HuH-7.5 (cell line): ENCODE measurements at regions not wholly inside any gene's neighbourhood (a gene's known extent, or its start where the extent isn't known, plus 50 kb on each side); places are given as distances from the start of the nearest gene placed in this dataset.

ENCODE experiments used
- DNase-seq: peaks from one replicate; pipeline ENCODE4 v3.0.0; 2011; ENCODE audit warnings: low spot score

- no peak for DNase-seq
Observed at GRCh38 chr18:24831871-24832665, 371.6 kb downstream of the HRH4 start.

- no peak for DNase-seq
Observed at GRCh38 chr18:24835751-24836150, 375.3 kb downstream of the HRH4 start.

GRCh38 chr18:24837066-24837465 is 376.6 kb downstream of the HRH4 start:
- no peak for DNase-seq

- DNase-seq, result no peak
Observed at GRCh38 chr18:24840051-24840450, 379.6 kb downstream of the HRH4 start.

- no peak for DNase-seq
Observed at GRCh38 chr18:24840640-24841039, 380.2 kb downstream of the HRH4 start.

GRCh38 chr18:24841536-24841935 is 381.1 kb downstream of the HRH4 start:
- DNase-seq, result no peak

- DNase-seq, result no peak
Observed at GRCh38 chr18:24843123-24843522, 382.7 kb downstream of the HRH4 start.

GRCh38 chr18:24846138-24846537 is 385.7 kb downstream of the HRH4 start:
- DNase-seq, result no peak

GRCh38 chr18:24850532-24850931 is 390.1 kb downstream of the HRH4 start:
- no peak for DNase-seq

- DNase-seq, result no peak
Observed at GRCh38 chr18:24853076-24853475, 392.6 kb downstream of the HRH4 start.

- DNase-seq, result no peak
Observed at GRCh38 chr18:24860978-24861680, 400.7 kb downstream of the HRH4 start.

GRCh38 chr18:24862201-24862816 is 401.9 kb downstream of the HRH4 start:
- no peak for DNase-seq

GRCh38 chr18:24868311-24868710 is 407.9 kb downstream of the HRH4 start:
- no peak for DNase-seq

GRCh38 chr18:24868760-24869237 is 408.4 kb downstream of the HRH4 start:
- no peak for DNase-seq

GRCh38 chr18:24869285-24869684 is 408.8 kb downstream of the HRH4 start:
- no peak for DNase-seq

GRCh38 chr18:24875286-24875685 is 414.8 kb downstream of the HRH4 start:
- DNase-seq, result no peak

- DNase-seq, result no peak
Observed at GRCh38 chr18:24875777-24876176, 415.3 kb downstream of the HRH4 start.

GRCh38 chr18:24876266-24876665 is 415.8 kb downstream of the HRH4 start:
- no peak for DNase-seq

- DNase-seq, result no peak
Observed at GRCh38 chr18:24877066-24877465, 416.6 kb downstream of the HRH4 start.

GRCh38 chr18:24877546-24877945 is 417.1 kb downstream of the HRH4 start:
- no peak for DNase-seq

GRCh38 chr18:24878289-24878688 is 417.9 kb downstream of the HRH4 start:
- DNase-seq, result no peak

- DNase-seq, result no peak
Observed at GRCh38 chr18:24885276-24885675, 424.8 kb downstream of the HRH4 start.

- no peak for DNase-seq
Observed at GRCh38 chr18:24894880-24895279, 434.4 kb downstream of the HRH4 start.
